Smooth muscle cell (in vitro differentiated cells): ENCODE measurements at regions not wholly inside any gene's neighbourhood (a gene's known extent, or its start where the extent isn't known, plus 50 kb on each side); places are given as distances from the start of the nearest gene placed in this dataset.

ENCODE experiments used
- DNase-seq: peaks from one replicate; lab custom pipeline; 2025; ENCODE audit not compliant: unreplicated experiment; lab: John Stamatoyannopoulos, UW
- H2AFZ ChIP-seq: fragments of 200-600 bp; sonication (generic); 2 replicates; pipeline ENCODE4 v1.6.0; 2016; ENCODE audit warnings: antibody characterized with exemption, low read depth, mild to moderate bottlenecking
- H3F3A ChIP-seq: fragments of 200-600 bp; sonication (generic); 2 replicates; pipeline ENCODE4 v1.6.0; 2017; ENCODE audit warnings: antibody characterized with exemption, low read depth
- H3K27ac ChIP-seq: fragments of 200-600 bp; sonication (generic); 2 replicates; pipeline ENCODE4 v1.5.1; 2016; ENCODE audit warnings: low read depth, mild to moderate bottlenecking
- H3K27me3 ChIP-seq: fragments of 200-600 bp; sonication (generic); 2 replicates; pipeline ENCODE4 v1.6.1; 2016; ENCODE audit warnings: low read depth, mild to moderate bottlenecking
- H3K36me3 ChIP-seq: fragments of 200-600 bp; sonication (generic); 2 replicates; pipeline ENCODE4 v1.5.1; 2016; ENCODE audit warnings: low read depth
- H3K4me1 ChIP-seq: fragments of 200-600 bp; sonication (generic); 2 replicates; pipeline ENCODE4 v1.5.1; 2016; ENCODE audit warnings: low read depth
- H3K4me2 ChIP-seq: fragments of 200-600 bp; sonication (generic); 2 replicates; pipeline ENCODE4 v1.6.0; 2016; ENCODE audit warnings: mild to moderate bottlenecking
- H3K4me3 ChIP-seq: fragments of 200-600 bp; sonication (generic); 2 replicates; pipeline ENCODE4 v1.5.1; 2016; ENCODE audit warnings: mild to moderate bottlenecking
- H3K79me2 ChIP-seq: fragments of 200-600 bp; sonication (generic); 2 replicates; pipeline ENCODE4 v1.6.0; 2016; ENCODE audit warnings: low read depth, mild to moderate bottlenecking
- H3K9ac ChIP-seq: fragments of 200-600 bp; sonication (generic); 2 replicates; pipeline ENCODE4 v1.6.0; 2016; ENCODE audit warnings: low read depth
- H3K9me3 ChIP-seq: fragments of 200-600 bp; sonication (generic); replicated peaks from 2 replicates; pipeline ENCODE4 v1.5.1; 2016; ENCODE audit warnings: low read depth
- H4K20me1 ChIP-seq: fragments of 200-600 bp; sonication (generic); 2 replicates; pipeline ENCODE4 v1.6.0; 2016; ENCODE audit warnings: low read depth
- CTCF ChIP-seq: fragments of 200-600 bp; sonication (generic); IDR thresholded peaks from 2 replicates; pipeline ENCODE4 v1.5.1; 2017; ENCODE audit warnings: borderline replicate concordance, mild to moderate bottlenecking, antibody characterized with exemption; ENCODE audit not compliant: insufficient read depth, poor library complexity, severe bottlenecking
- WGBS: methylation state at CpG from one replicate; pipeline ENCODE4 v1.1.7; 2016; ENCODE audit warnings: low lambda C conversion rate; 5-methylcytosine and 5-hydroxymethylcytosine counted together

GRCh38 chr4:8744083-8744805 lies 127.4 kb downstream of the HMX1 start:
- Histone ChIP-seq H3K9me3 (no peaks in the 10 kb centered on the region), H3K79me2 (no peaks in the 10 kb centered on the region), H4K20me1 (no peaks in the 10 kb centered on the region), H3K4me2 (no peak overlapping the region), H3K4me1 (peaks cover 16% of the 10 kb centered on the region), H3K36me3 (no peaks in the 10 kb centered on the region), H3K27me3 (no peaks in the 10 kb centered on the region), H3K4me3 (no peak overlapping the region), H3K9ac (no peak overlapping the region), H3K27ac (no peak overlapping the region), H2AFZ (no peak overlapping the region), H3F3A (no peaks in the 10 kb centered on the region)
- no peak for DNase-seq
- TF ChIP-seq CTCF = no peak
- 86% methylated on average over 18 of the region's 18 CpGs for WGBS

- Histone ChIP-seq H3K9ac (no peak overlapping the region), H3K4me2 (no peak overlapping the region), H3K79me2 (no peaks in the 10 kb centered on the region), H3K4me1 (peaks cover 16% of the 10 kb centered on the region), H3K4me3 (no peak overlapping the region), H3K36me3 (no peaks in the 10 kb centered on the region), H4K20me1 (no peaks in the 10 kb centered on the region), H3K27ac (no peak overlapping the region), H3F3A (no peaks in the 10 kb centered on the region), H2AFZ (no peak overlapping the region), H3K27me3 (no peaks in the 10 kb centered on the region), H3K9me3 (no peaks in the 10 kb centered on the region)
- TF ChIP-seq CTCF = no peak
- DNase-seq = no peak
- WGBS = 90% methylated on average over 2 of the region's 2 CpGs
These were observed 129.1 kb downstream of the HMX1 start for GRCh38 chr4:8742546-8742945.

- H3K36me3 ChIP-seq = no peaks in the 10 kb centered on the region
- H3K4me2 ChIP-seq = no peak overlapping the region
- H3K4me1 ChIP-seq = peaks cover 16% of the 10 kb centered on the region
- H2AFZ ChIP-seq = no peak overlapping the region
- H3K27ac ChIP-seq = no peak overlapping the region
- no peak for DNase-seq
- no peak for TF ChIP-seq CTCF
- no peak overlapping the region for H3K9ac ChIP-seq
- H3K79me2 ChIP-seq = no peaks in the 10 kb centered on the region
- H3K9me3 ChIP-seq = no peaks in the 10 kb centered on the region
- no peak overlapping the region for H3K4me3 ChIP-seq
- no peaks in the 10 kb centered on the region for H4K20me1 ChIP-seq
- WGBS = 95% methylated on average over 9 of the region's 12 CpGs
- no peaks in the 10 kb centered on the region for H3K27me3 ChIP-seq
- H3F3A ChIP-seq = no peaks in the 10 kb centered on the region
These were observed 130.0 kb downstream of the HMX1 start for GRCh38 chr4:8741513-8742226.
